ENCODE measurements at regions not wholly inside any gene's neighbourhood (a gene's known extent, or its start where the extent isn't known, plus 50 kb on each side); places are given as distances from the start of the nearest gene placed in this dataset.
"Not testable (repeated sequence)": the region's sequence is repeated elsewhere in the genome, so short reads cannot be mapped to it uniquely, and the experiment has no call there.

DNA sequence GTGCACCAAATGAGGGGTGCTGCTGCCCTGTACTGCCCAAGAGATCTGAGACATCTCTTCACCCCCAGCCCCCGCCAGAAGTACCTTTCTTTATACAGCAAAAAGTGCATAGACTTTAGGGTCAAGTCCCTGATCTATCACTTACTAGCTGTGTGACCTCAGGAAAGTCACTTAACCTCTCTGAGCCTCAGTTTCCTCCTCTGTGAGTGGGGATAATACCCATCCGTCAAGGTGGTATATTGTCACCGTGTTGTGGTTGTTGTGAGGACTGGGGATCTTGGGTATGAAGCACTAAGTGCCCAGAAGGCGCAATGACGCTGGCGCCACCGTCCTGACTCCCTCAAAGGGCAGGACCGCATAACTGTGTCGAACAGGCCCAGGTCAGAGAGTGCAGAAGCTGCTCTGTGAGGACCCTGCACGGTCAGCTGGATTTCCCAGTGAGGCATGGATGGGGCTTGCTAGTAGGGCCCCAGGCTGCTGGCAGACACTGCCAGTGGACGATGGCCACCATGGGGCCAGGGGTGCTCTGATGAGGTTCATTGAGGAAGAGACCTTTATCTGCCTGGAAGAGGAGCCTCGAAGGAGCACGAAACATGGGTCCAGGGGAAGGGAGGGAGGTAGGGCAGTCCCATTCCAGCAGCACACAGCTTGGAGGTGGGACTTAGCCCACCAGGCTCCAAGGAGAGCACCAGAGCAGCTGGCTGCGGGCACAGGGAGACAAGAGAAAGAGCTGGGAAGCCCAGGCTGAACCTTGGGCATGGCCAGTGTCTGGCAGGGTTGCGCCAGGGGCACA is 61.8 kb upstream of the LAPTM4A start:
- no peak for DNase-seq (ENCODE audit: low read depth, low spot score)
- H3K4me3 ChIP-seq (ENCODE audit: low read length) = no peak overlapping the region

DNA sequence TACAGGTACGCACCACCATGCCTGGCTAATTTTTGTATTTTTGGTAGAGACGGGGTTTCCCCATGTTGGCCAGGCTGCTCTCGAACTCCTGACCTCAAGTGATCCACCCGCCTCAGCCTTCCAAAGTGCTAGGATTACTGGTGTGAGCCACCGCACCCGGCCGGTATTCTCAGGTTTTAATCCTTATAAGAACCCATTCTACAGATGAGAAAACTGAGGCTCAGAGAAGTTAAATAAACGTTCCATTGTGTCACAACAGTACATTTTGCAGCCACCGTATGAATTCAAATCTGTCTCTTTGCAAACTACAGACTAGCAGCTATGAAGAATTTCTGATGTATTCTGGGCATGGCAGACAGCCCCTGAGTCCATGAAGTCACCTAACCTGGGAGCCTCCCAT is 60.9 kb upstream of the LAPTM4A start:
- DNase-seq (ENCODE audit: low read depth, low spot score); H3K4me3 ChIP-seq (ENCODE audit: low read length): not testable (repeated sequence)

GRCh38 chr2:20111311-20112131 is 60.1 kb upstream of the LAPTM4A start:
- H3K4me3 ChIP-seq (ENCODE audit: low read length) = no peak overlapping the region
- no peak for DNase-seq (ENCODE audit: low read depth, low spot score)

DNA sequence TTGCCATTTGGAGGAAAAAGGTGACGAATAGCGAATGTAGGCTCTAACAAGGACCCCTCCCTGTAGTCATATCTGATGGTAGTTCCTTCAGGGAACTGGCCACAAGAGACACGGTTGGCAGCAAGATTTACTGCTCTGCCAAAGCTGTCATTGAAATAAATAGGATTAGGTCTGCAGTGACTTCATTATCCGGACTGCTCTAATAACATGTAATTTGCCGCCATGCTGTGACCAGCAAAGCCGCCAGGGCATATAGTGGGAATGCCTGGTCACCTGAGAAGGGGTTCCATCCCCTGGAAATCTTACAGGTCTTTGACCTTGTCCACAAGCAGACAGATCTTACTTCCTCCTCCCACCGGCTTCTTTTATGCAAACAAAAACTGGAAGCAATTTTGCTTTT is 59.4 kb upstream of the LAPTM4A start:
- no peak for DNase-seq (ENCODE audit: low read depth, low spot score)

DNA sequence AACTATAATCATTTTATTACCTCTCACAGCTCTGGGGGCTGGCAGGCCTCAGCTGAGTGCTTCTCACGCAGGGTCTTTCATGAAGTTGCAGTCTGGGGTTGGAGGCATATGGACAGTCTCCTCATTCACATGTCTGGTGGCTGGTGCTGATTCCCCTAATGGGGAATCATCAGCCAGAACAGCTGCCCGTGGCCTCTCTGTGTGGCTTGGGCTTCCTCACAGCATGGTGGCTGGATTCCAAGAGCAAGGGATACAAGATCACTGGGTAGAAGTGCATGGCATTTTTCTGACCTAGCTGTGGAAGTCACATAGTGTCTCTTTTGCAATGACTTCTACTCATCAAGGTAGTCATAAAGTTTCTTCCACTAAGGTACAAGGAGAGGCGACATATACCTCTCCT is 59.0 kb upstream of the LAPTM4A start:
- no peak for DNase-seq (ENCODE audit: low read depth, low spot score)
- no peak overlapping the region for H3K4me3 ChIP-seq (ENCODE audit: low read length)

More for the DNA sequence above, 59.4 kb upstream of the LAPTM4A start:
- H3K4me3 ChIP-seq (ENCODE audit: low read length) = no peak overlapping the region

GRCh38 chr2:20108655-20109396 is 57.4 kb upstream of the LAPTM4A start:
- DNase-seq (ENCODE audit: low read depth, low spot score) = no peak

DNA sequence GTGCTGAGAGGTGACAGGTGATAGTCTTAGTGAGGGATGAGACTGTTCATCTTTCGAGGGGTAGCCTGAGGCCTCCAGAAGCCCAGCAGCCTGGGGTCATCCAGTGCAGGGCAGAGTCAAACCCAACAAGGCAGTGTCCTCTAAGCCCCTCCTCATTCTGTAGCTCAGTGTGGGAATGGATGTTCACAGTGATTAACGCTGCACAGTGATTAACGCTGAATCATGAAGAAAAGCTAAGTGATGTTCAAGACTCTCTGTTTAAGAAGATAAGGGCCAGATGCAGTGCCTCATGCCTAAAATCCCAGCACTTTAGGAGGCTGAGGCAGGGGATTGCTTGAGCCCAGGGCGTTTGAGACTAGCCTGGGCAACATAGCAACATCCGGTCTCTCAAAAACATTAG is 56.3 kb upstream of the LAPTM4A start:
- no peak overlapping the region for H3K4me3 ChIP-seq (ENCODE audit: low read length)
- DNase-seq (ENCODE audit: low read depth, low spot score) = no peak

More at GRCh38 chr2:20108655-20109396, 57.4 kb upstream of the LAPTM4A start:
- no peak overlapping the region for H3K4me3 ChIP-seq (ENCODE audit: low read length)

DNA sequence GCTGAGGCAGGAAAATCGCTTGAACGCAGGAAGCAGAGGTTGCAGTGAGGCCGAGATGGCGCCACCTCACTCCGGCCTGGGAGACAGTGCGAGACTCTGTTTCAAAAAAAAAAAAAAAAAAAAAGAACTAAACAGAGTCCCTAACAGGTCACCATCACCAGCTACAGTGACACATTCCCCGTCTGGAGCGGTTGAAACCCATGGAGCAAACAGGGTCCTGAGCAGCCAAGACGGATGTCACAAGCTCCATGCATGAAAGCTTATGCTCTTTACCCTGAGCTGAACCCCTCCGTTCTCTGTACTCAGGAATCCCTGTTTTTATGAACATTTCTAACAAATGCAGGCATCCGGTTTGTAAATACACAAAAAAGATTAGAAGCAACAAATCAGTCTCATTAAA is 55.9 kb upstream of the LAPTM4A start:
- no peak for DNase-seq (ENCODE audit: low read depth, low spot score)
- no peak overlapping the region for H3K4me3 ChIP-seq (ENCODE audit: low read length)

DNA sequence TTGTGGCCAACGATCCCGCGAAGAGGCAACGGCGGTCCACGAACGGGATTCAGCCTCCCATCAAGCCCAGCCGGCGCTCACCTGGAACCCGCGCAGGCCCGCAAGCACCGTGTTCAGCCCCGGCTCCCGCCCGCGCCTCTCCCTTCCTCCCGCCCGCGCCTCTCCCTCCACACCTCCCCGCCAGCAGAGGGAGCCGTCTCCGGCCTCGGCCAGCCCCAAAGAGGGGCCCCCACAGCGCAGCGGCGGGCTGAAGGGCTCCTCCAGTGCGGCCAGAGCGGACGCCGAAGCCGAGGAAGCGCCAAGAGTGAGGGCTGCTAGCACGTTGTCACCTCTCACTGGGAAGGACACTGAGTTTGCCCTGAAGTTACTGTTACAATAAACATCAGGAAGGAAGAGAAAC is 55.3 kb upstream of the LAPTM4A start:
- no peak for DNase-seq (ENCODE audit: low read depth, low spot score)
- no peak overlapping the region for H3K4me3 ChIP-seq (ENCODE audit: low read length)

DNA sequence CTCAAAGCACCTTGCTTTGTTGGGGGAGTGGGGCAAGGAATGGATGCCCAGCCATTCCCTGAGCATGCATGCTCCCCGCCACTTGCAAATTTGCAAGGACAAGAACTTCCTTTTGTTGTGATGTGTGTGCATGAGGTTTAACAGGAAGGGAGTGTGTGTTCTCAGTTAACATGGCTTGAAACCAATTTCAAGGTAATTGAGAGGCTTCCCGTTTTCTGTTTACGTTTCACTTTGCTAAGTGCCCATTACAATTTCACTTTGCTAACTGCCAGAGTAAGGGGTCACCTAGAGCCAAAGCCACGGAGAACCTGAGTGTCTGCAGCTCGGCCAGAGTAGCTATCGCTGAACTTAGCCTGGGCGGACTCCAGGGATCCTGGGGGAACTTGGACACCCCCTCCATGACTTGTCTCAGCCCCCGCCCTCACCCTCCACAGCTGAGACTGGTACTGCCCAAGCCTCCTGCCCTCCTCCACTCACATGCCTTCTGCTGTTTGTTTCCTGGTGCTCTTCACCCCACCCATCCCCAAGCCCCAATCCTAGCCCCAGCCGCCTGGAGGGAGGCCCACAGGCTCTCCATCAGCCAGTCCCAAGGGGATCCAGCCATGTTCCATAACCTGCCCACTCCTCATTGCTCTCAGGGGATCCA is 53.6 kb upstream of the LAPTM4A start:
- no peak overlapping the region for H3K4me3 ChIP-seq (ENCODE audit: low read length)
- DNase-seq (ENCODE audit: low read depth, low spot score) = no peak

GRCh38 chr2:20103530-20103929 is 52.1 kb upstream of the LAPTM4A start:
- no peak overlapping the region for H3K4me3 ChIP-seq (ENCODE audit: low read length)
- no peak for DNase-seq (ENCODE audit: low read depth, low spot score)

Data from Jurkat, Clone E6-1 (cell line).